IMR-90 (cell line): ENCODE measurements at regions not wholly inside any gene's neighbourhood (a gene's known extent, or its start where the extent isn't known, plus 50 kb on each side); places are given as distances from the start of the nearest gene placed in this dataset.

Experiments
- ATAC-seq: fragments of 200-7000 bp; cut with Tn5 transposase; 2 replicates; pipeline ENCODE4 v1.9.1; 2020; ENCODE audit warnings: low read depth, mild to moderate bottlenecking, moderate library complexity
- BruUV-seq: library from RNA; stranded (reverse); fragments of 400-500 nt; replicated peaks from 2 replicates; lab custom pipeline; 2021; lab: Mats Ljungman, UMichigan
- CTCF ChIA-PET: fragments of 300-600 bp; formaldehyde crosslinking; extraction: SDS; loops from one replicate; lab custom pipeline; 2021; ENCODE audit warnings: antibody characterized with exemption; lab: Yijun Ruan, JAX
- POLR2A ChIA-PET: fragments of 300-600 bp; sonication (Branson Sonifier 250); formaldehyde crosslinking; loops from one replicate; lab custom pipeline; 2022; ENCODE audit warnings: antibody characterized with exemption; ENCODE audit not compliant: unreplicated experiment; lab: Charles Lee
- DNase-seq: peaks from one replicate; pipeline ENCODE4 v3.0.0; 2013
- H2AFZ ChIP-seq: replicated peaks from 2 replicates; pipeline ENCODE3; 2013; ENCODE audit warnings: low read length, mild to moderate bottlenecking; ENCODE audit not compliant: poor library complexity
- H2AK5ac ChIP-seq: 2 replicates; pipeline ENCODE4 v1.6.1; 2013; ENCODE audit warnings: low read depth, low read length, inconsistent platforms
- H2AK9ac ChIP-seq: replicated peaks from 2 replicates; pipeline ENCODE3; 2013; ENCODE audit warnings: mild to moderate bottlenecking, low read depth, low read length, moderate library complexity; ENCODE audit not compliant: poor library complexity
- H2BK120ac ChIP-seq: 2 replicates; pipeline ENCODE4 v1.6.1; 2013; ENCODE audit warnings: low read depth, low read length, inconsistent platforms
- H2BK15ac ChIP-seq: 3 replicates; pipeline ENCODE4 v1.6.1; 2013; ENCODE audit warnings: low read depth, low read length, inconsistent platforms
- H2BK20ac ChIP-seq: 2 replicates; pipeline ENCODE4 v1.6.1; 2013; ENCODE audit warnings: low read depth, mild to moderate bottlenecking, inconsistent platforms, low read length, moderate library complexity
- H2BK5ac ChIP-seq: 2 replicates; pipeline ENCODE4 v1.6.1; 2013; ENCODE audit warnings: mild to moderate bottlenecking, low read depth, low read length, inconsistent platforms; ENCODE audit not compliant: poor library complexity, severe bottlenecking
- H3K14ac ChIP-seq: replicated peaks from 2 replicates; pipeline ENCODE4 v1.6.1; 2013; ENCODE audit warnings: low read depth, low read length, inconsistent platforms
- H3K18ac ChIP-seq: 2 replicates; pipeline ENCODE4 v1.6.1; 2013; ENCODE audit warnings: low read depth, low read length, control low read depth
- H3K23ac ChIP-seq: 2 replicates; pipeline ENCODE4 v1.6.1; 2013; ENCODE audit warnings: low read depth, low read length, inconsistent platforms
- H3K27ac ChIP-seq: 2 replicates; pipeline ENCODE4 v1.5.1; 2013; ENCODE audit warnings: mild to moderate bottlenecking, control low read depth, low read length; ENCODE audit not compliant: insufficient read depth
- H3K27me3 ChIP-seq: 2 replicates; pipeline ENCODE4 v1.6.1; 2013; ENCODE audit warnings: low read length; ENCODE audit not compliant: control insufficient read depth, insufficient read depth
- H3K36me3 ChIP-seq: 2 replicates; pipeline ENCODE4 v1.6.1; 2013; ENCODE audit warnings: low read length, mixed read lengths; ENCODE audit not compliant: control insufficient read depth, insufficient read depth
- H3K4ac ChIP-seq: 2 replicates; pipeline ENCODE4 v1.6.1; 2013; ENCODE audit warnings: low read depth, low read length, inconsistent platforms
- H3K4me1 ChIP-seq: 2 replicates; pipeline ENCODE4 v1.6.1; 2013; ENCODE audit warnings: low read length, mixed read lengths; ENCODE audit not compliant: control insufficient read depth, insufficient read depth
- H3K4me2 ChIP-seq: 2 replicates; pipeline ENCODE4 v1.6.1; 2013; ENCODE audit warnings: low read depth, mild to moderate bottlenecking, control low read depth, low read length, moderate library complexity
- H3K4me3 ChIP-seq: 2 replicates; pipeline ENCODE4 v1.5.1; 2013; ENCODE audit warnings: low read depth, mild to moderate bottlenecking, control low read depth, low read length, moderate library complexity; ENCODE audit not compliant: insufficient read depth
- H3K56ac ChIP-seq: 2 replicates; pipeline ENCODE4 v1.6.1; 2013; ENCODE audit warnings: low read length, inconsistent platforms; ENCODE audit not compliant: insufficient read depth; ENCODE audit errors: extremely low read depth
- H3K79me1 ChIP-seq, 2 experiments: 2 replicates each; pipeline ENCODE4 v1.6.1; 2013; ENCODE audit warnings: low read length in 2 of 2, inconsistent platforms in 1 of 2, low read depth in 1 of 2
- H3K9ac ChIP-seq: 2 replicates; pipeline ENCODE4 v1.6.1; 2013; ENCODE audit warnings: low read depth, low read length, control low read depth
- H3K9me1 ChIP-seq: 2 replicates; pipeline ENCODE4 v1.6.1; 2013; ENCODE audit warnings: low read length, inconsistent platforms; ENCODE audit not compliant: insufficient read depth
- H3K9me3 ChIP-seq: 2 replicates; pipeline ENCODE4 v1.6.1; 2013; ENCODE audit warnings: low read length; ENCODE audit not compliant: control insufficient read depth, insufficient read depth
- H4K20me1 ChIP-seq: 2 replicates; pipeline ENCODE4 v1.6.1; 2013; ENCODE audit warnings: low read length, inconsistent platforms; ENCODE audit not compliant: insufficient read depth
- H4K5ac ChIP-seq: 2 replicates; pipeline ENCODE4 v1.6.1; 2013; ENCODE audit warnings: mild to moderate bottlenecking, low read depth, low read length, control low read depth
- H4K8ac ChIP-seq, 2 experiments: 2 replicates each; pipeline ENCODE4 v1.6.1; 2013; ENCODE audit warnings: low read depth in 2 of 2, low read length in 2 of 2, control low read depth in 1 of 2, inconsistent platforms in 1 of 2
- H4K91ac ChIP-seq: 2 replicates; pipeline ENCODE4 v1.6.1; 2013; ENCODE audit warnings: low read depth, low read length, inconsistent platforms; ENCODE audit not compliant: insufficient read depth
- BHLHE40 ChIP-seq: fragments of 150-350 bp; IDR thresholded peaks from 2 replicates; pipeline ENCODE4 v1.6.1; 2016; ENCODE audit warnings: mild to moderate bottlenecking, low read depth, low read length
- CEBPB ChIP-seq: IDR thresholded peaks from 2 replicates; pipeline ENCODE4 v1.6.1; 2012; ENCODE audit warnings: low read depth, low read length, improper control_type of control experiment
- CHD1 ChIP-seq: IDR thresholded peaks from 2 replicates; pipeline ENCODE4 v1.6.1; 2012; ENCODE audit warnings: low read depth, low read length, improper control_type of control experiment
- FOS ChIP-seq: fragments of 150-350 bp; IDR thresholded peaks from 2 replicates; pipeline ENCODE4 v1.6.1; 2016; ENCODE audit warnings: low read depth, low read length
- MAFK ChIP-seq: IDR thresholded peaks from 2 replicates; pipeline ENCODE4 v1.6.1; 2012; ENCODE audit warnings: low read depth, low read length, improper control_type of control experiment
- MAZ ChIP-seq: IDR thresholded peaks from 2 replicates; pipeline ENCODE4 v1.6.1; 2012; ENCODE audit warnings: low read depth, mild to moderate bottlenecking, low read length, improper control_type of control experiment, moderate library complexity, borderline replicate concordance
- MXI1 ChIP-seq: IDR thresholded peaks from 2 replicates; pipeline ENCODE4 v1.6.1; 2012; ENCODE audit warnings: low read depth, mild to moderate bottlenecking, low read length, moderate library complexity, borderline replicate concordance
- NFE2L2 ChIP-seq: fragments of 150-350 bp; IDR thresholded peaks from 2 replicates; pipeline ENCODE4 v1.6.1; 2016; ENCODE audit warnings: low read depth, mild to moderate bottlenecking, low read length
- POLR2A ChIP-seq: IDR thresholded peaks from 2 replicates; pipeline ENCODE4 v1.6.1; 2012; ENCODE audit warnings: mild to moderate bottlenecking, low read depth, low read length
- RAD21 ChIP-seq: IDR thresholded peaks from 2 replicates; pipeline ENCODE4 v1.6.1; 2012; ENCODE audit warnings: low read length, improper control_type of control experiment
- RCOR1 ChIP-seq: IDR thresholded peaks from 2 replicates; pipeline ENCODE4 v1.6.1; 2012; ENCODE audit warnings: mild to moderate bottlenecking, low read length, improper control_type of control experiment; ENCODE audit not compliant: insufficient replicate concordance
- RFX5 ChIP-seq: IDR thresholded peaks from 2 replicates; pipeline ENCODE4 v1.8.0; 2012; ENCODE audit warnings: low read depth, mild to moderate bottlenecking, low read length, moderate library complexity
- SMC3 ChIP-seq: fragments of 150-350 bp; IDR thresholded peaks from 2 replicates; pipeline ENCODE4 v1.6.1; 2016; ENCODE audit warnings: low read depth, mild to moderate bottlenecking, antibody characterized with exemption, low read length, moderate library complexity
- USF2 ChIP-seq: fragments of 150-350 bp; IDR thresholded peaks from 2 replicates; pipeline ENCODE4 v1.6.1; 2017; ENCODE audit warnings: mild to moderate bottlenecking, antibody characterized with exemption, low read length, low read depth
- WGBS, 2 experiments: methylation state at CpG; one replicate each; pipeline versions ENCODE4 v1.1.5 to v1.1.7; 2013; ENCODE audit warnings: missing lambda C conversion rate in 2 of 2; ENCODE audit not compliant: insufficient read length in 1 of 2; ENCODE audit errors: extremely low coverage in 2 of 2; 5-methylcytosine and 5-hydroxymethylcytosine counted together
- dilution Hi-C: fragments of 300-500 bp; cut with HindIII; formaldehyde crosslinking; loops from one replicate; pipeline ENCODE4 v1.14.3; 2018; ENCODE audit warnings: low sequenced_read_pairs; ENCODE audit not compliant: unreplicated experiment
- in situ Hi-C: fragments of 300-500 bp; cut with MboI; formaldehyde crosslinking; loops from 3 replicates; pipeline ENCODE4 v1.14.3; 2019; ENCODE audit warnings: low sequenced_read_pairs, inconsistent platforms, mixed read lengths
- intact Hi-C: fragments of 100-400 bp; cut with micrococcal nuclease; formaldehyde crosslinking; loops from 2 replicates; pipeline ENCODE4 v1.10.0; 2022
- TF ChIP-seq, protein P1 (sequence below): conservative IDR thresholded peaks from 2 replicates; pipeline ENCODE4 v1.5.1; 2012; ENCODE audit warnings: mild to moderate bottlenecking, low read depth, low read length, improper control_type of control experiment
- TF ChIP-seq, protein P2 (sequence below): fragments of 150-350 bp; IDR thresholded peaks from 2 replicates; pipeline ENCODE4 v1.6.1; 2016; ENCODE audit warnings: low read depth, mild to moderate bottlenecking, low read length, moderate library complexity, borderline replicate concordance

- WGBS, 2 experiments, result no CpG with 5 or more reads among the region's 2 CpGs
- Histone ChIP-seq H4K20me1 (no peaks in the 10 kb centered on the region), H3K14ac (0 out of 2 replicates have a peak overlapping the region, but pooled peaks have one; percentile 54), H4K91ac (no peak overlapping the region), H3K4me1 (0 out of 2 replicates have a peak, but pooled peaks cover 2% of the 10 kb centered on the region), H2AK9ac (no peak overlapping the region), H3K9me3 (no peaks in the 10 kb centered on the region), H3K27me3 (no peaks in the 10 kb centered on the region), H2BK20ac (no peak overlapping the region), H3K4ac (no peak overlapping the region), H3K18ac (no peak overlapping the region), H3K9me1 (no peaks in the 10 kb centered on the region), H2BK15ac (no peak overlapping the region), H2AK5ac (no peak overlapping the region), H4K8ac (no peak overlapping the region), H3K23ac (no peak overlapping the region), H3K79me1 (no peaks in the 10 kb centered on the region), H3K27ac (no peak overlapping the region), H3K9ac (no peak overlapping the region), H3K56ac (no peak overlapping the region), H3K36me3 (no peaks in the 10 kb centered on the region), H3K4me2 (no peak overlapping the region), H3K4me3 (no peak overlapping the region), H2AFZ (no peak overlapping the region), H4K5ac (no peak overlapping the region), H2BK5ac (no peak overlapping the region), H2BK120ac (no peak overlapping the region)
- POLR2A ChIA-PET, result no interaction called here
- dilution Hi-C loops (no loop called here), in situ Hi-C loops (no loop called here), intact Hi-C loops (no loop called here)
- TF ChIP-seq CHD1, result no peak
- no peak for TF ChIP-seq MAZ
- TF ChIP-seq SMC3, result no peak
- no peak for TF ChIP-seq RCOR1
- TF ChIP-seq USF2, result no peak
- TF ChIP-seq MXI1, result no peak
- no peak for TF ChIP-seq MAFK
- TF ChIP-seq FOS, result no peak
- TF ChIP-seq, protein P1, sequence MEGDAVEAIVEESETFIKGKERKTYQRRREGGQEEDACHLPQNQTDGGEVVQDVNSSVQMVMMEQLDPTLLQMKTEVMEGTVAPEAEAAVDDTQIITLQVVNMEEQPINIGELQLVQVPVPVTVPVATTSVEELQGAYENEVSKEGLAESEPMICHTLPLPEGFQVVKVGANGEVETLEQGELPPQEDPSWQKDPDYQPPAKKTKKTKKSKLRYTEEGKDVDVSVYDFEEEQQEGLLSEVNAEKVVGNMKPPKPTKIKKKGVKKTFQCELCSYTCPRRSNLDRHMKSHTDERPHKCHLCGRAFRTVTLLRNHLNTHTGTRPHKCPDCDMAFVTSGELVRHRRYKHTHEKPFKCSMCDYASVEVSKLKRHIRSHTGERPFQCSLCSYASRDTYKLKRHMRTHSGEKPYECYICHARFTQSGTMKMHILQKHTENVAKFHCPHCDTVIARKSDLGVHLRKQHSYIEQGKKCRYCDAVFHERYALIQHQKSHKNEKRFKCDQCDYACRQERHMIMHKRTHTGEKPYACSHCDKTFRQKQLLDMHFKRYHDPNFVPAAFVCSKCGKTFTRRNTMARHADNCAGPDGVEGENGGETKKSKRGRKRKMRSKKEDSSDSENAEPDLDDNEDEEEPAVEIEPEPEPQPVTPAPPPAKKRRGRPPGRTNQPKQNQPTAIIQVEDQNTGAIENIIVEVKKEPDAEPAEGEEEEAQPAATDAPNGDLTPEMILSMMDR, result no peak
- TF ChIP-seq CEBPB, result no peak
- no peak for TF ChIP-seq BHLHE40
- no peak for TF ChIP-seq RFX5
- no peak for TF ChIP-seq NFE2L2
- no peak for TF ChIP-seq POLR2A
- no peak for TF ChIP-seq RAD21
- TF ChIP-seq, protein P2, sequence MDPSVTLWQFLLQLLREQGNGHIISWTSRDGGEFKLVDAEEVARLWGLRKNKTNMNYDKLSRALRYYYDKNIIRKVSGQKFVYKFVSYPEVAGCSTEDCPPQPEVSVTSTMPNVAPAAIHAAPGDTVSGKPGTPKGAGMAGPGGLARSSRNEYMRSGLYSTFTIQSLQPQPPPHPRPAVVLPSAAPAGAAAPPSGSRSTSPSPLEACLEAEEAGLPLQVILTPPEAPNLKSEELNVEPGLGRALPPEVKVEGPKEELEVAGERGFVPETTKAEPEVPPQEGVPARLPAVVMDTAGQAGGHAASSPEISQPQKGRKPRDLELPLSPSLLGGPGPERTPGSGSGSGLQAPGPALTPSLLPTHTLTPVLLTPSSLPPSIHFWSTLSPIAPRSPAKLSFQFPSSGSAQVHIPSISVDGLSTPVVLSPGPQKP, result no peak
- DNase-seq (no peak), ATAC-seq (no peak)
- CTCF ChIA-PET, result no interaction called here
- BruUV-seq, result no TSS peak
Observed at GRCh38 chr3:170784406-170784805, 85.6 kb downstream of the RPL22L1 start.
